ENCODE measurements at regions not wholly inside any gene's neighbourhood (a gene's known extent, or its start where the extent isn't known, plus 50 kb on each side); places are given as distances from the start of the nearest gene placed in this dataset.

DNA sequence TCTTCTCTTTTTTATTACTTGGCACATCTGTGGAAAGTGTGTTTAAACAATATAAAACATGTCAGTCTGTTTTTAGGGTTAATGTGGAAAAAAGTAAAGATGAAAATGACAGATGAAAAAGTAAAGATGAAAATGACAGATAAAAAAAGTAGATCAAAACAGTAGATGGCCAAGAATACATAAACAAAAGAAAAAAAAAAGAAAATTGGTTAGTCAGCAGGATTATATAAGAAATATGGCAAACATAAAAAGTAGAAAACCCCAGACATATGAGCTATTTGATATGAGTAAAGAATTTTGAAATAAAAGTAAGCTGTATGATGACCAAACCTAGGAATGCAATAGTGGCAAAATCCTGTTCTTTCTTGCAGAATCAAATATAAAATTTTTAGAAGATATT lies 365.7 kb upstream of the AKR1E2 start:
- TF ChIP-seq, protein P1, sequence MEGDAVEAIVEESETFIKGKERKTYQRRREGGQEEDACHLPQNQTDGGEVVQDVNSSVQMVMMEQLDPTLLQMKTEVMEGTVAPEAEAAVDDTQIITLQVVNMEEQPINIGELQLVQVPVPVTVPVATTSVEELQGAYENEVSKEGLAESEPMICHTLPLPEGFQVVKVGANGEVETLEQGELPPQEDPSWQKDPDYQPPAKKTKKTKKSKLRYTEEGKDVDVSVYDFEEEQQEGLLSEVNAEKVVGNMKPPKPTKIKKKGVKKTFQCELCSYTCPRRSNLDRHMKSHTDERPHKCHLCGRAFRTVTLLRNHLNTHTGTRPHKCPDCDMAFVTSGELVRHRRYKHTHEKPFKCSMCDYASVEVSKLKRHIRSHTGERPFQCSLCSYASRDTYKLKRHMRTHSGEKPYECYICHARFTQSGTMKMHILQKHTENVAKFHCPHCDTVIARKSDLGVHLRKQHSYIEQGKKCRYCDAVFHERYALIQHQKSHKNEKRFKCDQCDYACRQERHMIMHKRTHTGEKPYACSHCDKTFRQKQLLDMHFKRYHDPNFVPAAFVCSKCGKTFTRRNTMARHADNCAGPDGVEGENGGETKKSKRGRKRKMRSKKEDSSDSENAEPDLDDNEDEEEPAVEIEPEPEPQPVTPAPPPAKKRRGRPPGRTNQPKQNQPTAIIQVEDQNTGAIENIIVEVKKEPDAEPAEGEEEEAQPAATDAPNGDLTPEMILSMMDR (IDR thresholded peaks at IDR 0.05) = no peak
- no peak for TF ChIP-seq POLR2A (IDR thresholded peaks at IDR 0.05)
- TF ChIP-seq EP300 (IDR thresholded peaks at IDR 0.05) = no peak
- no peak for TF ChIP-seq POLR2AphosphoS5 (IDR thresholded peaks at IDR 0.05)
